AG09319 (cell line): ENCODE measurements at regions not wholly inside any gene's neighbourhood (a gene's known extent, or its start where the extent isn't known, plus 50 kb on each side); places are given as distances from the start of the nearest gene placed in this dataset.
"Not testable (repeated sequence)": the region's sequence is repeated elsewhere in the genome, so short reads cannot be mapped to it uniquely, and the experiment has no call there.

Experiments used
- DNase-seq: peaks from one replicate; pipeline ENCODE4 v3.0.0-alpha.2; 2010; ENCODE audit warnings: low read depth; ENCODE audit errors: extremely low read depth
- CTCF ChIP-seq: IDR thresholded peaks from 2 replicates; pipeline ENCODE4 v1.5.1; 2011; ENCODE audit warnings: low read depth, mild to moderate bottlenecking, inconsistent platforms, low read length, moderate library complexity

GRCh38 chr3:87848003-87848402, 210.8 kb downstream of the CGGBP1 start:
- DNase-seq, result no peak
- TF ChIP-seq CTCF, result no peak

GRCh38 chr3:87837076-87837475, 221.7 kb downstream of the CGGBP1 start:
- no peak for DNase-seq
- TF ChIP-seq CTCF, result no peak

GRCh38 chr3:87836026-87836425, 222.8 kb downstream of the CGGBP1 start:
- no peak for DNase-seq
- TF ChIP-seq CTCF, result no peak

- no peak for TF ChIP-seq CTCF
- DNase-seq, result no peak
These were observed 223.6 kb downstream of the CGGBP1 start for GRCh38 chr3:87835236-87835635.

- no peak for TF ChIP-seq CTCF
- DNase-seq, result no peak
These were observed 224.5 kb downstream of the CGGBP1 start for GRCh38 chr3:87834327-87834726.

GRCh38 chr3:87833039-87833377, 225.8 kb downstream of the CGGBP1 start:
- no peak for DNase-seq
- TF ChIP-seq CTCF, result no peak

- DNase-seq, result no peak
- no peak for TF ChIP-seq CTCF
These were observed 230.8 kb downstream of the CGGBP1 start for GRCh38 chr3:87828046-87828445.

- DNase-seq, result no peak
- TF ChIP-seq CTCF, result no peak
These were observed 236.2 kb downstream of the CGGBP1 start for GRCh38 chr3:87822563-87822962.

GRCh38 chr3:87813503-87813902, 245.3 kb downstream of the CGGBP1 start:
- DNase-seq, result not testable (repeated sequence)
